Glutamatergic neuron (in vitro differentiated cells): ENCODE measurements at regions not wholly inside any gene's neighbourhood (a gene's known extent, or its start where the extent isn't known, plus 50 kb on each side); places are given as distances from the start of the nearest gene placed in this dataset.

Source experiments
- DNase-seq: peaks from one replicate; pipeline ENCODE4 v3.0.0; 2022
- H3K27ac Mint-ChIP-seq: one replicate; pipeline ENCODE4 v1.8.0; 2020; ENCODE audit warnings: mild to moderate bottlenecking, mixed read lengths, inconsistent platforms; ENCODE audit not compliant: unreplicated experiment
- H3K27me3 Mint-ChIP-seq: one replicate; pipeline ENCODE4 v1.8.0; 2020; ENCODE audit warnings: mild to moderate bottlenecking, moderate library complexity, mixed read lengths, inconsistent platforms; ENCODE audit not compliant: unreplicated experiment
- H3K36me3 Mint-ChIP-seq: one replicate; pipeline ENCODE4 v1.8.0; 2020; ENCODE audit warnings: mild to moderate bottlenecking, mixed read lengths, inconsistent platforms; ENCODE audit not compliant: unreplicated experiment
- H3K4me1 Mint-ChIP-seq: one replicate; pipeline ENCODE4 v1.8.0; 2020; ENCODE audit warnings: mild to moderate bottlenecking, low read depth, mixed read lengths, inconsistent platforms; ENCODE audit not compliant: unreplicated experiment
- H3K4me3 Mint-ChIP-seq: one replicate; pipeline ENCODE4 v1.8.0; 2020; ENCODE audit warnings: mild to moderate bottlenecking, mixed read lengths, inconsistent platforms; ENCODE audit not compliant: unreplicated experiment
- H3K9me3 Mint-ChIP-seq: one replicate; pipeline ENCODE4 v1.8.0; 2020; ENCODE audit warnings: mild to moderate bottlenecking, moderate library complexity, mixed read lengths, inconsistent platforms; ENCODE audit not compliant: unreplicated experiment
- CTCF ChIP-seq: fragments of 200-600 bp; sonication (generic); IDR thresholded peaks from one replicate; pipeline ENCODE4 v1.5.0; 2021; ENCODE audit not compliant: partially characterized antibody, unreplicated experiment

- no peak for TF ChIP-seq CTCF
- Mint-ChIP-seq H3K27ac (no peak overlapping the region), H3K4me1 (no peaks in the 10 kb centered on the region), H3K27me3 (no peaks in the 10 kb centered on the region), H3K9me3 (no peaks in the 10 kb centered on the region), H3K36me3 (no peaks in the 10 kb centered on the region), H3K4me3 (no peak overlapping the region)
- DNase-seq, result no peak
Observed at GRCh38 chr2:35530615-35531135, 824.9 kb upstream of the CRIM1 start.

- no peak for DNase-seq
- Mint-ChIP-seq H3K4me3 (no peak overlapping the region), H3K36me3 (no peaks in the 10 kb centered on the region), H3K27ac (no peak overlapping the region), H3K9me3 (no peaks in the 10 kb centered on the region), H3K4me1 (no peaks in the 10 kb centered on the region), H3K27me3 (no peaks in the 10 kb centered on the region)
- TF ChIP-seq CTCF, result no peak
Observed at GRCh38 chr2:35526741-35527140, 828.8 kb upstream of the CRIM1 start.

GRCh38 chr2:35522450-35522849 is 833.1 kb upstream of the CRIM1 start:
- Mint-ChIP-seq H3K36me3 (no peaks in the 10 kb centered on the region), H3K4me1 (no peaks in the 10 kb centered on the region), H3K4me3 (no peak overlapping the region), H3K27ac (no peak overlapping the region), H3K9me3 (no peaks in the 10 kb centered on the region), H3K27me3 (no peaks in the 10 kb centered on the region)
- no peak for DNase-seq
- TF ChIP-seq CTCF, result no peak

GRCh38 chr2:35510636-35511035 is 844.9 kb upstream of the CRIM1 start:
- no peak overlapping the region for H3K4me3 Mint-ChIP-seq
- H3K4me1 Mint-ChIP-seq, result no peaks in the 10 kb centered on the region
- no peaks in the 10 kb centered on the region for H3K27me3 Mint-ChIP-seq
- no peaks in the 10 kb centered on the region for H3K36me3 Mint-ChIP-seq
- H3K9me3 Mint-ChIP-seq, result no peaks in the 10 kb centered on the region
- H3K27ac Mint-ChIP-seq, result no peak overlapping the region
- TF ChIP-seq CTCF, result no peak
- DNase-seq, result no peak

- TF ChIP-seq CTCF, result no peak
- no peak overlapping the region for H3K27ac Mint-ChIP-seq
- H3K4me1 Mint-ChIP-seq, result no peaks in the 10 kb centered on the region
- H3K27me3 Mint-ChIP-seq, result no peaks in the 10 kb centered on the region
- H3K9me3 Mint-ChIP-seq, result no peaks in the 10 kb centered on the region
- H3K36me3 Mint-ChIP-seq, result no peaks in the 10 kb centered on the region
- no peak overlapping the region for H3K4me3 Mint-ChIP-seq
- no peak for DNase-seq
Observed at GRCh38 chr2:35508601-35509000, 847.0 kb upstream of the CRIM1 start.
